Vagina (tissue), 2 donors: ENCODE measurements at regions not wholly inside any gene's neighbourhood (a gene's known extent, or its start where the extent isn't known, plus 50 kb on each side); places are given as distances from the start of the nearest gene placed in this dataset.

Source experiments
- DNase-seq, 2 donors: peaks; one replicate each; pipeline ENCODE4 v3.0.0-alpha.2; 2017; ENCODE audit errors: extremely low spot score in 2 of 2
- H3K27ac ChIP-seq: fragments of 200-600 bp; sonication (generic); one replicate; pipeline ENCODE4 v1.5.1; 2019
- H3K27me3 ChIP-seq: fragments of 200-600 bp; sonication (generic); one replicate; pipeline ENCODE4 v1.5.1; 2019
- H3K36me3 ChIP-seq, 2 donors: fragments of 200-600 bp; sonication (generic); one replicate each; pipeline ENCODE4 v1.5.1; 2017 to 2019
- H3K4me1 ChIP-seq: fragments of 200-600 bp; sonication (generic); one replicate; pipeline ENCODE4 v1.5.1; 2019
- H3K4me3 ChIP-seq, 2 donors: fragments of 200-600 bp; sonication (generic); 1 replicate in 1 of 2; 2 replicates in 1 of 2; pipeline ENCODE4 v1.5.1; 2016 to 2019
- H3K9me3 ChIP-seq: fragments of 200-600 bp; sonication (generic); one replicate; pipeline ENCODE4 v1.5.1; 2019
- POLR2A ChIP-seq, 2 donors: fragments of 450-650 bp; IDR thresholded peaks; one replicate each; pipeline ENCODE4 v1.6.1; 2017; ENCODE audit warnings: antibody characterized with exemption in 2 of 2, mild to moderate bottlenecking in 2 of 2, moderate library complexity in 2 of 2
- POLR2AphosphoS5 ChIP-seq, 2 donors: sonication (generic); formaldehyde crosslinking; IDR thresholded peaks; one replicate each; pipeline ENCODE4 v1.9.0; 2017; ENCODE audit warnings: antibody characterized with exemption in 2 of 2, mild to moderate bottlenecking in 2 of 2, low read depth in 1 of 2; ENCODE audit not compliant: insufficient read depth in 1 of 2
- intact Hi-C: fragments of 100-400 bp; cut with DNase I; formaldehyde crosslinking; loops from one replicate; pipeline ENCODE4 v1.15.1; 2023
- TF ChIP-seq, protein P1 (sequence below), 3 experiments: fragments of 450-650 bp in 2 of 3; fragments of 200-600 bp in 1 of 3; sonication (generic) in 1 of 3; IDR thresholded peaks; one replicate each; pipeline ENCODE4 v1.5.1; 2017 to 2019; ENCODE audit warnings: antibody characterized with exemption in 3 of 3, mild to moderate bottlenecking in 2 of 3, moderate library complexity in 2 of 3

- TF ChIP-seq, protein P1, sequence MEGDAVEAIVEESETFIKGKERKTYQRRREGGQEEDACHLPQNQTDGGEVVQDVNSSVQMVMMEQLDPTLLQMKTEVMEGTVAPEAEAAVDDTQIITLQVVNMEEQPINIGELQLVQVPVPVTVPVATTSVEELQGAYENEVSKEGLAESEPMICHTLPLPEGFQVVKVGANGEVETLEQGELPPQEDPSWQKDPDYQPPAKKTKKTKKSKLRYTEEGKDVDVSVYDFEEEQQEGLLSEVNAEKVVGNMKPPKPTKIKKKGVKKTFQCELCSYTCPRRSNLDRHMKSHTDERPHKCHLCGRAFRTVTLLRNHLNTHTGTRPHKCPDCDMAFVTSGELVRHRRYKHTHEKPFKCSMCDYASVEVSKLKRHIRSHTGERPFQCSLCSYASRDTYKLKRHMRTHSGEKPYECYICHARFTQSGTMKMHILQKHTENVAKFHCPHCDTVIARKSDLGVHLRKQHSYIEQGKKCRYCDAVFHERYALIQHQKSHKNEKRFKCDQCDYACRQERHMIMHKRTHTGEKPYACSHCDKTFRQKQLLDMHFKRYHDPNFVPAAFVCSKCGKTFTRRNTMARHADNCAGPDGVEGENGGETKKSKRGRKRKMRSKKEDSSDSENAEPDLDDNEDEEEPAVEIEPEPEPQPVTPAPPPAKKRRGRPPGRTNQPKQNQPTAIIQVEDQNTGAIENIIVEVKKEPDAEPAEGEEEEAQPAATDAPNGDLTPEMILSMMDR (IDR thresholded peaks at IDR 0.05) = no peak
- TF ChIP-seq POLR2A (IDR thresholded peaks at IDR 0.05) = no peak
- TF ChIP-seq POLR2AphosphoS5 (IDR thresholded peaks at IDR 0.05; ENCODE audit: insufficient read depth in 1 of 2, low read depth in 1 of 2) = no peak
- H3K36me3 ChIP-seq = no peaks in the 10 kb centered on the region
- H3K9me3 ChIP-seq = no peaks in the 10 kb centered on the region
- intact Hi-C loops = no loop called here
- H3K27ac ChIP-seq = no peak overlapping the region
- no peaks in the 10 kb centered on the region for H3K27me3 ChIP-seq
- no peaks in the 10 kb centered on the region for H3K4me1 ChIP-seq
- no peak overlapping the region for H3K4me3 ChIP-seq
- no peak for DNase-seq
These were observed 461.2 kb upstream of the VSTM2A start for GRCh38 chr7:54080971-54081370.

GRCh38 chr7:54084340-54084739 lies 457.8 kb upstream of the VSTM2A start:
- DNase-seq = no peak
- Histone ChIP-seq H3K4me1 (no peaks in the 10 kb centered on the region), H3K36me3 (no peaks in the 10 kb centered on the region), H3K27me3 (no peaks in the 10 kb centered on the region), H3K9me3 (no peaks in the 10 kb centered on the region), H3K4me3 (no peak overlapping the region), H3K27ac (no peak overlapping the region)
- TF ChIP-seq, protein P1 (IDR thresholded peaks at IDR 0.05) = no peak
- TF ChIP-seq POLR2AphosphoS5 (IDR thresholded peaks at IDR 0.05; ENCODE audit: insufficient read depth in 1 of 2, low read depth in 1 of 2) (no peak), POLR2A (IDR thresholded peaks at IDR 0.05) (no peak)
- intact Hi-C loops = no loop called here

GRCh38 chr7:54090652-54091213 lies 451.4 kb upstream of the VSTM2A start:
- Histone ChIP-seq H3K4me1 (no peaks in the 10 kb centered on the region), H3K36me3 (no peaks in the 10 kb centered on the region), H3K27me3 (no peaks in the 10 kb centered on the region), H3K27ac (no peak overlapping the region), H3K4me3 (no peak overlapping the region), H3K9me3 (no peaks in the 10 kb centered on the region)
- TF ChIP-seq, protein P1 (IDR thresholded peaks at IDR 0.05) = no peak
- no peak for TF ChIP-seq POLR2A (IDR thresholded peaks at IDR 0.05)
- TF ChIP-seq POLR2AphosphoS5 (IDR thresholded peaks at IDR 0.05; ENCODE audit: insufficient read depth in 1 of 2, low read depth in 1 of 2) = no peak
- intact Hi-C loops = no loop called here
- no peak for DNase-seq

- no peaks in the 10 kb centered on the region for H3K4me1 ChIP-seq
These were observed 450.9 kb upstream of the VSTM2A start for GRCh38 chr7:54091322-54091721.

GRCh38 chr7:54097886-54098285 lies 444.3 kb upstream of the VSTM2A start:
- Histone ChIP-seq H3K36me3 (no peaks in the 10 kb centered on the region), H3K4me3 (no peak overlapping the region), H3K27ac (no peak overlapping the region), H3K9me3 (no peaks in the 10 kb centered on the region), H3K27me3 (no peaks in the 10 kb centered on the region), H3K4me1 (no peaks in the 10 kb centered on the region)
- TF ChIP-seq, protein P1 (IDR thresholded peaks at IDR 0.05) = no peak
- no peak for TF ChIP-seq POLR2A (IDR thresholded peaks at IDR 0.05)
- intact Hi-C loops = no loop called here
- no peak for DNase-seq

More at GRCh38 chr7:54091322-54091721, 450.9 kb upstream of the VSTM2A start:
- H3K4me3 ChIP-seq = no peak overlapping the region
- TF ChIP-seq POLR2A (IDR thresholded peaks at IDR 0.05) (no peak), POLR2AphosphoS5 (IDR thresholded peaks at IDR 0.05; ENCODE audit: insufficient read depth in 1 of 2, low read depth in 1 of 2) (no peak)
- TF ChIP-seq, protein P1 (IDR thresholded peaks at IDR 0.05) = no peak
- H3K27ac ChIP-seq = no peak overlapping the region
- H3K9me3 ChIP-seq = no peaks in the 10 kb centered on the region
- no peaks in the 10 kb centered on the region for H3K36me3 ChIP-seq
- intact Hi-C loops = no loop called here
- no peak for DNase-seq
- H3K27me3 ChIP-seq = no peaks in the 10 kb centered on the region
